Kidney epithelial cell (primary cell): ENCODE measurements at regions not wholly inside any gene's neighbourhood (a gene's known extent, or its start where the extent isn't known, plus 50 kb on each side); places are given as distances from the start of the nearest gene placed in this dataset.

Experiments used
- DNase-seq: peaks from one replicate; pipeline ENCODE4 v3.0.0-alpha.2; 2010; ENCODE audit warnings: low read depth
- H3K27me3 ChIP-seq: 2 replicates; pipeline ENCODE4 v1.6.0; 2011; ENCODE audit warnings: low read length; ENCODE audit not compliant: control insufficient read depth, insufficient read depth
- H3K36me3 ChIP-seq: 2 replicates; pipeline ENCODE4 v1.5.1; 2011; ENCODE audit warnings: low read length; ENCODE audit not compliant: control insufficient read depth, insufficient read depth
- H3K4me3 ChIP-seq: 2 replicates; pipeline ENCODE4 v1.5.1; 2011; ENCODE audit warnings: low read depth, mild to moderate bottlenecking, control low read depth, low read length
- CTCF ChIP-seq: IDR thresholded peaks from 2 replicates; pipeline ENCODE4 v1.5.1; 2011; ENCODE audit warnings: mild to moderate bottlenecking, moderate library complexity, low read length, control low read depth, inconsistent platforms; ENCODE audit not compliant: insufficient read depth, poor library complexity, severe bottlenecking

GRCh38 chr2:7594211-7594610 is 677.0 kb downstream of the RNF144A start:
- TF ChIP-seq CTCF: no peak
- H3K36me3 ChIP-seq: no peaks in the 10 kb centered on the region
- H3K4me3 ChIP-seq: no peak overlapping the region

GRCh38 chr2:7595206-7595605 is 678.0 kb downstream of the RNF144A start:
- no peak for TF ChIP-seq CTCF
- Histone ChIP-seq H3K27me3 (no peaks in the 10 kb centered on the region), H3K4me3 (no peak overlapping the region), H3K36me3 (no peaks in the 10 kb centered on the region)
- DNase-seq: no peak

More at GRCh38 chr2:7594211-7594610, 677.0 kb downstream of the RNF144A start:
- no peak for DNase-seq
- H3K27me3 ChIP-seq: no peaks in the 10 kb centered on the region

- no peaks in the 10 kb centered on the region for H3K36me3 ChIP-seq
- no peak overlapping the region for H3K4me3 ChIP-seq
- no peak for DNase-seq
- H3K27me3 ChIP-seq: no peaks in the 10 kb centered on the region
- no peak for TF ChIP-seq CTCF
Observed at GRCh38 chr2:7598402-7598801, 681.2 kb downstream of the RNF144A start.

GRCh38 chr2:7599462-7600258 is 682.4 kb downstream of the RNF144A start:
- Histone ChIP-seq H3K4me3 (no peak overlapping the region), H3K27me3 (no peaks in the 10 kb centered on the region), H3K36me3 (no peaks in the 10 kb centered on the region)
- TF ChIP-seq CTCF: no peak
- no peak for DNase-seq

- DNase-seq: no peak
- no peaks in the 10 kb centered on the region for H3K36me3 ChIP-seq
- H3K4me3 ChIP-seq: no peak overlapping the region
- no peak for TF ChIP-seq CTCF
- no peaks in the 10 kb centered on the region for H3K27me3 ChIP-seq
Observed at GRCh38 chr2:7601990-7602389, 684.8 kb downstream of the RNF144A start.

GRCh38 chr2:7604456-7604855 is 687.2 kb downstream of the RNF144A start:
- DNase-seq: no peak
- H3K27me3 ChIP-seq: no peaks in the 10 kb centered on the region
- no peak for TF ChIP-seq CTCF
- H3K36me3 ChIP-seq: no peaks in the 10 kb centered on the region
- H3K4me3 ChIP-seq: no peak overlapping the region
